NCI-H1092 (cell line): ENCODE measurements at regions not wholly inside any gene's neighbourhood (a gene's known extent, or its start where the extent isn't known, plus 50 kb on each side); places are given as distances from the start of the nearest gene placed in this dataset.
A peak's percentile ranks its signal among the peaks of the same experiment; 100 is the strongest.
"Not testable (repeated sequence)": the region's sequence is repeated elsewhere in the genome, so short reads cannot be mapped to it uniquely, and the experiment has no call there.

ENCODE experiments used
- DNase-seq: peaks from one replicate; lab custom pipeline; 2025; lab: John Stamatoyannopoulos, UW

- DNase-seq = no peak
These were observed 284.0 kb downstream of the TMEM38B start for GRCh38 chr9:105978336-105978735.

DNA sequence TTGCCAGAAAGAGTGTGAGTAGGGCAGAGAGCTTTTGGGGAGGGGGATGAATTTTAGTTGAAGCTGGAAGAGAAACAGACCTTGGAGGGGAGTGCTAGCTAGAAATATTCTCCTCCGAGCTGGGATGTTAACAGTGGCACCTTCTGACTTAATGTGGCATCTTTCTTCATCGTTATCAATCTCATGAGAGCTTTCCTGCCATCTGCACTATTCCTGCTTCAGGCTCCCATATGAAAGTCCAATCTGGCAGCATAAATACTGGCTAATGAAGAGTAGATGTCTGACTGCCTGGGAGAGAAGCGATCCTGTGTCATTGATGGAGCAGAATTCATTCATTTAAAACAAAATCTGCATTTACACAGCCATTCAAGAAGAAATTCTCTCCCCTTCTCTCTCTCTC lies 284.5 kb downstream of the TMEM38B start:
- DNase-seq = no peak

- no peak for DNase-seq
These were observed 284.9 kb downstream of the TMEM38B start for GRCh38 chr9:105979290-105979689.

DNA sequence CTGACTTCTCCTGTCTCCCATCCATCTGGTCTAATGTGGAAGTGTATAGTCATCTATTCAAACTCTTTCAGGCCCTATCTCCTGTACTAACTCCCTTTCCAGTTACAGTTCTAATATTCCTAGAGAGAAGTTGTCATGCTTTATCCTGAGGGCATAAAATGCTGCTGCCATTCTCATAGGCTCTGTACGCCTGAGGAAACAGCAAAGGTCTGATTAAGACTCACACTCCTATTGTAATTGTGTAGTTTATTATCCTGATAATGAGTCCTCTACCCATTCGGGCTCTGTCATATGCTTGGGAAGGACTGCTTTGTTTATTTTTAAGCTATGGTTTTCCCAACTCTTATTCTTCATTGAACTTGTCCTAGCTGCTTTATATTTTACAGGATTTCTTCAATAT lies 290.4 kb downstream of the TMEM38B start:
- no peak for DNase-seq

GRCh38 chr9:105993116-105993854 lies 298.9 kb downstream of the TMEM38B start:
- no peak for DNase-seq

GRCh38 chr9:105993921-105994715 lies 299.8 kb downstream of the TMEM38B start:
- no peak for DNase-seq

- no peak for DNase-seq
These were observed 300.6 kb downstream of the TMEM38B start for GRCh38 chr9:105994970-105995369.

- no peak for DNase-seq
These were observed 322.9 kb downstream of the TMEM38B start for GRCh38 chr9:106017198-106017740.

GRCh38 chr9:106019039-106019680 lies 324.8 kb downstream of the TMEM38B start:
- peak; percentile 31 for DNase-seq

GRCh38 chr9:106019702-106020101 lies 325.4 kb downstream of the TMEM38B start:
- no peak for DNase-seq

- DNase-seq = no peak
These were observed 325.8 kb downstream of the TMEM38B start for GRCh38 chr9:106020186-106020585.

- DNase-seq = no peak
These were observed 329.1 kb downstream of the TMEM38B start for GRCh38 chr9:106023455-106023854.

GRCh38 chr9:106025453-106025852 lies 331.1 kb downstream of the TMEM38B start:
- DNase-seq = no peak

DNA sequence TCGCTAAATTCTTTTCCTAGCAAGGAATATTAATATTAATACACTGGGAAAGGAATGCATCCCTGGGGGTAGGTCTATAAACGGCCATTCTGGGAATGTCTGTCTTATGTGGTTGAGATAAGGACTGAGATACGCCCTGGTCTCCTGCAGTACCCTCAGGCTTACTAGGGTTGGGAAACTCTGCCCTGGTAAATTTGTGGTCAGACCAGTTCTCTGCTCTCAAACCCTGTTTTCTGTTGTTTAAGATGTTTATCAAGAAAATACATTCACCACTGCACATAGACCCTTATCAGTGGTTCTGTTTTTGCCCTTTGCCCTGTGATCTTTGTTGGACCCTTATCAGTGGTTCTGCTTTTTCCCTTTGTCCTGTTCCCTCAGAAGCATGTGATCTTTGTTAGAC lies 335.8 kb downstream of the TMEM38B start:
- not testable (repeated sequence) for DNase-seq

- peak; percentile 88 for DNase-seq
These were observed 338.6 kb downstream of the TMEM38B start for GRCh38 chr9:106032978-106033377.

GRCh38 chr9:106035806-106036205 lies 341.5 kb downstream of the TMEM38B start:
- no peak for DNase-seq

DNA sequence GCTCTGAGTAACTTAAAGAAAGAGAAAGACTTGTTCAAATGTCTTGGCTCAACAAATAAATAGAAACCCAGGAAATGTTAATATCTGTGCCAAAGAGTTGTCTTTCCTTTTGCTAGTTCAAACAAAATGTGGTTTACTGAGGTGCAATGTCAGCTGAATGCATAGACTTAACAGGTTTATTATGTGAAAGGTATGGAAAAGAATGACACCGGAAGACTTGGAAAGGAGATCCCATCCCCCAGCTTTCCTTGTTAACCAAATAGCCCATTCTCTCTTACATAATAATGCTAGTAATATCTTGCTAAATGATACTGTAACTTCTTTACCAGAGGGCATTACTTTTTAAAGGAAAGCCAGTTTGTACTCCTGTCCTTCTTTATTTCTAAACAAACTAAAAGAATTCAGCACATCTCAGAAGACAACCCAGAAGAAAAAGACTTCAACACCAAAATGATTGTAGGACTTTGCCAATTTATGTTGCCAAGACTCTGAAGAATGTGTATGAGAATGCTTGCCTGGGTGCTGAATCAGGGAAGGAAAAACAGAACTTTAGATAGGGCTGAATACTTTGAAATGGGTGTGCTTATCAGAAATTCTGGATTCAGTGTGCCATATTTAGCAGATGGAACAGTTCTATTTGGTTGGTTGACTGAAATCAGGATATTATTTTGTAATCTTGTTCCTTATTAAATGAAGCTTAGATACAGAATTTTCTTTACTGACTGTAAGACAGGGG lies 344.1 kb downstream of the TMEM38B start:
- no peak for DNase-seq

- no peak for DNase-seq
These were observed 345.0 kb downstream of the TMEM38B start for GRCh38 chr9:106039151-106039935.

DNA sequence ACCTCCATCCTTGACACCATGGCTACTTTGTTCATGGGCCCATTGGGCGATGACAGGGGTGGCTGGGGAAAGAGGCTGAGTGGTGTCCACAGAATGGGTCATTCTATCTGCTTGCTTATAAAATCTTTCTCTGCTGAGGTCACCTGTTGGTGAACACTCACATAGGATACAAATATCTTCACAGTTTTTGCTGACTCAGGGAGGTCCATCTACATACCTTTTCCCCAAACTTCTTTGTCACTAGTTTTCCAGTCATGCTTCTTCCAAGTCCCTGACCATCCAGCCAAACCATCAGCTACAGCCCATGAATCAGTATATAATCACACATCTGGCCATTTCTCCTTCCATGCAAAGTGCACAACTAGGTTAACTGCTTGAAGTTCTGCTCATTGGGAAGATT lies 347.6 kb downstream of the TMEM38B start:
- not testable (repeated sequence) for DNase-seq

- no peak for DNase-seq
These were observed 357.2 kb downstream of the TMEM38B start for GRCh38 chr9:106051545-106051944.

DNA sequence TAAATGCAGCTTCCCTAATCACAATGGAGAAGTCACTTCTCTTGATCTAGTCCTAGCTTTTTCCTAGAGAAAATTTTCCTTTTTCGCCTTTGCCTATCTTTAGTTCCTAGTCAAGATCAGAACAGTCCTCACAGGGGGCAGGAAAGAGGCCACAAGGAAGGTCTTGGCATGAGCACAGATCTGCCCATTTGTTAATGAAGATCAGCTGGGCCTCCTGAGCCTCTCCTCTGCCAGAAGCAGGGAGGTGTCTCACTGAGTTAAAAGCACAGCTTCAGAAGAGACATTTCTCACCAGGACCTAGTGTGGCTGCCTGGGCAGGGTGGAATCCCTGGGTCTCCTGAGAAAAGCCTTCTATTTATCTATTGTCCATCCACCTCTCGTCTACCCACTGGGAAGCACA lies 357.8 kb downstream of the TMEM38B start:
- DNase-seq = no peak
